NOMO-1 treated with dmso at 0.1 percent for 144 hours (cell line): ENCODE measurements at regions not wholly inside any gene's neighbourhood (a gene's known extent, or its start where the extent isn't known, plus 50 kb on each side); places are given as distances from the start of the nearest gene placed in this dataset.
"Not testable (repeated sequence)": the region's sequence is repeated elsewhere in the genome, so short reads cannot be mapped to it uniquely, and the experiment has no call there.

Experiments used
- DNase-seq: peaks from one replicate; lab custom pipeline; 2025; ENCODE audit not compliant: unreplicated experiment; lab: John Stamatoyannopoulos, UW

DNA sequence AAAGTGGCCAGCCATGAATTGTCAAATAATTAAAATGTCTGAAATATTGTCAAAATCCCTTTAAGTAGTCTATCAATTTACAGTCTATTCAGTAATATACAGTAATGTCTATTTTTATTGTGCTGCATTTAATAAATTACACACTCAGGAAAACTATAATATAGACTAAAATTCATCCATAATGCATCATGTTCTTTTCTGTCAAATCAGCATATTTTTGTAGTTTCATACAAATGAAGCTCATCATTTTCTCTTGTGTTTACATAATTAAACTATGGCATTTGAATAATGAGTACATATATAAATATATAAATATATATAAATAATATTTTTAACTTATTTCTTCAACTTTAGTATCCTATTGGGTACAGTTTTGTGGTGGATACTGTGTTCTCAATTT, 868.7 kb upstream of the CHORDC1 start:
- no peak for DNase-seq

GRCh38 chr11:91086028-91086427, 863.2 kb upstream of the CHORDC1 start:
- DNase-seq, result no peak

DNA sequence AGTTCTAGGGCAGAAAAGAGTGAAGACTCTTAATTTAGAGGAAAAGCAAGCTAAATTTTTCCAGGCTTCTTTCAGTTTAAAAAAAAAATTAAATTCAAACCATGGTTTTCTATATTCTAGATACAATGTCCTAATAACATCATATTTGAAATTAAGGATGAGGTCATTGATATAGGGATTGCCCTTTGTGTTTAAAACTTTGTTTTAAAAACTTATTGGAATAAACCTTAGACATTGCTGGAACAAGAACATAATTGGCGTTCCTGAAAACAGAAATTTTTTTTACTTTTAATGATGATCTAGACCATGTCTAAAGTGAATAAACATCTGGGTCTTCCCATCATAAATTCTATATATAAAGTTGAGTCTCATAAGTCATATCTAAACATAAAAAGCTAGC, 859.4 kb upstream of the CHORDC1 start:
- no peak for DNase-seq

GRCh38 chr11:91081440-91082043, 858.7 kb upstream of the CHORDC1 start:
- DNase-seq, result peak; percentile 43

DNA sequence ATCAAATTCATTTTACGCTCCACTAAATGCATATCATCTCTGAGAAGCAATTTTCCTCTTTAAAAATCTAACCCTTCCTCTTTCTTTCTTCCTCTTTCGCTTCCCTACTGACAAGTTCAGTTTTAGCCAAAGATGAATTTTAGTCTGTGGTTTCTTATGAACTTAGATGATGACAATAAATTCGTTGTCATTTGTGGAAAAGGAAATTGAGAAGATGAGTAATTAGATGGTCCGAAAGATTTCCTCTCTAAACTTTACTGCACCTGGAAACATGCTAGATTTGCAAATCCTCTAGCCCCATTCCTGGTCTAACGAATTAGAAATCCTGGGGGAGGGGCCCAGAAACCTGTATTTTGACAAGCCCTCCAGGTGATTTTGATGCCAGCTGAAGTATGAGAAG, 855.4 kb upstream of the CHORDC1 start:
- DNase-seq, result peak; percentile 57

DNA sequence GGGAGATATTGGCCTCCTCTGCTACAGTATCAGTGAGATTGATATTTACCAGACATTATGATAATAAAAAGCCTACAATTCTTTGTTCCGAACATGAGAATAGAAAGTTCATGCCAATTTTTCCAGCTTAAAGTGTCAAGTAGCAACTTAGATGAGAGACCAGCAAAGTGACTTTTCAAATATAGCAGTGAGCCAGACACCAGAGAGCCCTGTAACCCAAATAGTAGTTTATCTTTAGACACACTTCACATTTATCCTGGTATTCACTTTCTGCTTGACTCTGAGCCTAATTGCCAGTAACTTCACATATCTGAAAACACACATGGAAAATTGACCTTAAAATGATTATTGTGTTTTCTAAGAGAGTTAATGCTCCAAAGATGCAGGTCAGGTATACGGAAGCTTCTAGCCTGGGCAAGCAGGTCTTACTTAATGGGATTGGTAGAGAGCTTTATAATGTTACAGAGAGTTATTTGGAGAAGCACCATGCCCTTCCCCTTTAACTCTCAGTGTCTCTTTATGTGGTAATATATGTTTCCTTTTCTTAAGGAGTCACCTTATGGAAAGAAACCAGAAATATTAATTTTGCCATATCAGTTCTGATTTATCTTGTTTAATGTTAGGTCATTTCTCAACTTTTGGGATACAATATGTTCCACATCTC, 852.3 kb upstream of the CHORDC1 start:
- no peak for DNase-seq

DNA sequence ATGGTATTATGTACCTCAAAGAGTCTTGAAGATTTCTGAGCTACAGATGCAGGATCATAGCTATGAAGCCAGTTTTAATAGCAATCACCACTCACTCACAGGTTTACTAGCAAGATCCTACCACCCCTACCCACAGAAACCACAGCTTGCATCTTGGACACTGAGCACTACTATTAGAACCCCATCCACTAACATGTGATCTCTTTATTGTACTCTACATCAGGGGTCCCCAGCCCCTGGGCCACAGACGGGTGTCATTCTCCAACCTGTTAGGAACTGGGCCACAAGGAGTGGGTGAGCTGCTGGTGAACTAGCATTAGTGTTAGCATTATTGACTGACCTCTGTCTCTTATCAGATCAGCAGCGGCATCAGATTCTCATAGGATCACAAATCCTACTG, 844.8 kb upstream of the CHORDC1 start:
- no peak for DNase-seq

- no peak for DNase-seq
Observed at GRCh38 chr11:91066456-91067047, 843.7 kb upstream of the CHORDC1 start.

GRCh38 chr11:91063399-91063798, 840.5 kb upstream of the CHORDC1 start:
- DNase-seq, result not testable (repeated sequence)

DNA sequence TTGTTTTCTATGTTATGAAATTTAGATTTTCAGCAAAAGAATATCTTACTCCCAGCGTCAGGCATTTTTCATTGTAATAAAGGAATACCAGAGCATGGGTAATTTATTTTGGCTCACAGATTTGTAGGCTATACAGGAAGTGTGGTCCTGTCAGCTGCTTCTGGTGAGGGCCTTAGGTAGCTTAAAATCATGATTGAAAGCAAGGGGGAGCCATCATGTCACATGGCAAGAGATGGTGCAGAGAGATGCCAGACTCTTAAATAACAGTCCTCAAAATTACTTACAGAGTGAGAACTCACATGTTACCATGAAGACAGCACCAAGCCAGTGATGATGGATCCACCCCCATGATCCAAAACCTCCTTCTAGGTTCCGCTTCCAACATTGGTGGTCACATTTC, 825.0 kb upstream of the CHORDC1 start:
- no peak for DNase-seq

- no peak for DNase-seq
Observed at GRCh38 chr11:91046261-91046660, 823.4 kb upstream of the CHORDC1 start.

DNA sequence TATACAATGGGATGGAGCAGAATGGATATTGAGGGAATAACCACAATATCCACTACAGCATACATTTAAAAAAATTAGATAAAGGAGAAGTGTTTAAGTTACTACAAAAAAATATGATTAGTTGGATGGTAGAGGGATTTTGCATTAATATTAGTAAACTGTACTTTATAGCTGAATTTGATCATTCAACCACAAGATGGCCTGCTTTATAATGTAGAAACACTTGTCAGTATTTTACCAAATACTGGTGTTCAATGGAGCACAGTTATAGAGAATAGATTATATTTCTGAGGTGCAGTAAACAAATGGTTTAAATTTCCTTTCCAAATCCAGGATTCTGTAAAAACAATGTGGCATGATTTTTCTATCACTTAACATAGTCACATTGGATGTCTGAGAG, 818.8 kb upstream of the CHORDC1 start:
- DNase-seq, result no peak

- DNase-seq, result no peak
Observed at GRCh38 chr11:91023731-91024130, 800.9 kb upstream of the CHORDC1 start.

- no peak for DNase-seq
Observed at GRCh38 chr11:91011503-91011902, 788.7 kb upstream of the CHORDC1 start.

- no peak for DNase-seq
Observed at GRCh38 chr11:91005458-91005857, 782.6 kb upstream of the CHORDC1 start.

- DNase-seq, result no peak
Observed at GRCh38 chr11:90997241-90997640, 774.4 kb upstream of the CHORDC1 start.

GRCh38 chr11:90972159-90972558, 749.3 kb upstream of the CHORDC1 start:
- not testable (repeated sequence) for DNase-seq

DNA sequence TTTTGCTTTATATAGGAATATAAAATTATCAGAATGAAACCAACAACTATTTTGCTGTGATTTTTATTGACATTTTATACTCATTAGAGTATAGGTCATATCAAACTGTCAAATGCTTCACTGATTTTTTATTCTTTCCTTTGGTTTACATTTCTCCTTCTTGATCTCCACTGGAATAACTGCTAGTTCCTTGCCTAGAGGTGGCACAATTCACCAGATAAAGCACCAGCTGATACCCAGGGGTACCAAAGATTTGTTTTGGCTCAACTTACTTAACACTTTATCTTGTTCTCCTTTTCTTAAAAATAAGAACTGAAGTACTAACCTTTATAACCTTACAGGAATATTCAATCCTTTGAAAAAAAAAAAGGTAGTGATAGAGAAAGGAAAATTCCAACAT, 725.1 kb upstream of the CHORDC1 start:
- no peak for DNase-seq

GRCh38 chr11:90930252-90930651, 707.4 kb upstream of the CHORDC1 start:
- DNase-seq, result no peak

DNA sequence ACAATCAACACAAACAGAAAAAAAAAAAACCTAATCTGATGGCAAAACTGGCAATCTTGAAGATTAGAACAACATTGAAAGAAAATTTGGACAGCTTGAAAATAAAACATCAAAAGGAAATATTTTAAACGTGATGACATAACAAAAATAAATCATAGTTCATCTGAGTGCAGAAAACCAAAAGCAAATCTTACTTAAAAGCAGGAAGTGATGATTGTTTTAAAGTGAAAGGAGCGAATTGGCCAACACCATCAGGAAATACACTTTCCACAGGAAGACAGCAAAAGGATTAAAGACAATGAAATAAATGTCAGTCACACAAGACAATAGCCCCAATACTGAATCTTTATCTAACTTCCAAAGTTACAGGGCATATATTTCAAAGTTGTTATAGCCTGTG, 696.5 kb upstream of the CHORDC1 start:
- DNase-seq, result no peak

DNA sequence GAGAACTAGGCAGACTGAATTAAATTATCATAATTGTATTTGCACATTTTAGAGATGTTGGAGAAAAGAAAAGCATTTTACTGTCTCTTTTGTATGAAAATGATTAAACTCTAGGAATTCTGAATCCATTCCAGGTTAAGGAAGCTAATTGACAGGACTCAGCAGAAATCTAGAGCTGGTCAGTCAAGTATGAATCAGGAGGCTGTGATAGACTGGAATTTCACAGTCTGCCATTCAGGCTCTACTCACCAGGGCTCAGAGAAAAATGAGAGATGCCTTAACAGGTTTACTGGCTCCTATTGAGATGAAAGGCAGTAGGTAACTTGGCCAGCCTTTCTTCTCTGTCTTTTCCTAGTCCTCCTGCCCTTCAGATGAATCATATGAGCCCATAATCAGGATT, 693.9 kb upstream of the CHORDC1 start:
- no peak for DNase-seq

GRCh38 chr11:90913131-90913668, 690.4 kb upstream of the CHORDC1 start:
- no peak for DNase-seq
